ENCODE measurements at regions not wholly inside any gene's neighbourhood (a gene's known extent, or its start where the extent isn't known, plus 50 kb on each side); places are given as distances from the start of the nearest gene placed in this dataset.

DNA sequence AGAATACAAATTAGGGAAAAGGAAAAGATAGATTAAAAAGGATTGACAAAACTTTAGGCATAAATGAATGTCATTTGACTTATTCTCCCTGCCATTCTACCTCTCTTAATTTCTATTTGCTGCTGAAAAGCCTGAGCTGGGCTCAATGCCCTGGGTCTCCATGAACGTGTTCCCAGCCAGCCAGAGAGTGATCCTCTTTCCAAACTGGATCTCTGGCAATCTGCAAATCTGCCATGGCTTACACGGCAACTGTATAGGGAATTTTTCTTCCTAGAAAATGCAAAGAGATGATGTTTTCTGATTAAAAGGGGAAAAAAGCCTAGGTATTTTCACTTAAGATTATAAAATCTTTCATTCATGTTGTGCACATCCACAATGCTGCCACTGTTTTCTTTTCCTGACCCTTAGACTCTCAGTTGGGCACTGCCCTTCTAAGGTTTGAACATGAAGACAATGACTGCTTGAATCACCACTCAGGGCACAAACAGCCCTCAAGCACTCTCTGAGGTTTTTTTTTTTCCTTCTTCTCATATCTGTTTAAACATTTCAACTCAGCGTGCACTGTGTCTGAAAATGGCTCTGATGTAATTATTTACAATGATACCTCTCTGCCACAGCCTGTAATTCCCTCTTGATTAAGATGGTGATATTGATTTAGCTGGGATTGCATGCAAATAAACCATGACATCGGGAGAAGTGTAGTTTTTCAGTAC, 60.3 kb downstream of the DACT1 start:
- peak; percentile 78 for DNase-seq (ENCODE audit: low read depth)

DNA sequence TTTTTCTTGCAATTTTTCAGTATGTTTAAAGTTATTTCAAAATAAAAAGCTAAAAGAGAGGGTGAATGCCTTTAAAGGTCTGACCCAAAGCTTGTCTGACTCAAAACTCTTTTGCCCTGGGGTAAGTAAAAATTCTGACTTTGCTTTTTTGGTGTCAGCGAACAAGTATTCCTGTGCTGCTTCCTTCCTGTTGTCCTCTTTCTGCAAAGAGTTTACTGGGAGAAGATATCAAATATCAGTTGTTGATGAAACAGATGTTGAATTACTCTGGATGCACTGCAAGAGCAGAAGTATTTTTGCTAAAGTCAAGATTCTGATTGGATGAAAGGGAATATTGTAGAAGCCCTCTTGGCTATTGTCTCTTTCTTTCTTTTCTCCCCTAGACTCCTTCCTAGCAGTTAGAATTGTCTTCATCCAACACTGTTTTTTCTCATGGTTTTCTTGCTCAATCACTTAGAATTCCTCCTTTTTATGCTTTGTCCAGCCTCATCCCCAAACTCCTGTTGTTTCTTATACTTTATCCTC, 62.0 kb downstream of the DACT1 start:
- DNase-seq (ENCODE audit: low read depth), result peak; percentile 45

DNA sequence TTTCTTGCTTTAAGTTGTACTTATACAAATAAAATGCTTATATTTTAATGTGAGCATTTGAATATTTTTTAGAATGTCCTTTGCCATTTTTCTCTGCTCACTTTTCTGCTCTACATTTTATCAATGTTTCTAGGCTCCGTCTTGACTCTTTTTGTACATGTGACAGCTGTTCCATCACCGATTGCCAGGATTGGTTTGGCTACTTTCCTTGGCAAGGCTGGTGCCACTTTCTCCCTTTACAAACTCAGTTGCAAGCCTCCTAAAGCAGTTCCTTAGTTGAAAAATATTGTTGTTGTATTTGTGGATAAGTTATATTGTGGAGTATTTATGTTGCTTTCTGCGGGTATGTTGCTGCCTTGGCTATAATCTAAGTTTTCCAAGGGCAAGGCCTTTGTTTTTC, 63.4 kb downstream of the DACT1 start:
- DNase-seq (ENCODE audit: low read depth), result no peak

DNA sequence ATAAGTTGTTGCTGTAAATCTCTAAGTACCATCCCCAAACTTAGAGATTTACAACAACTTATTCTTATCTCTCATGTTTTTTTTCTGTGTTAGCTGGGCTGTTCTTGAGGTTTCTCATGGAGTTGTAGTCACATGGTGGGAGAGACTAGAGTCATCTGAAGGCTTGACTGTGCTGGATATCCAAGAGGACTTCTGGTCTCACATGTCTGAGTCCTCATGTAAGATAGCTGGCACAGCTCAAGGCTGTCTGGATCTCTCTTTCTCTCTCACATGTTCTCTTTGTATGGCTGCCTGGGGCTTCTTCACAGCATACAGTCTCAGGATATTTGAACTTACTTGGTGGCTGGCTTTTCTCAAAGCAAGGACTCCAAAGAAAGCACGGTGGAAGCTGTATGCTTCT, 63.8 kb downstream of the DACT1 start:
- DNase-seq (ENCODE audit: low read depth), result no peak

DNA sequence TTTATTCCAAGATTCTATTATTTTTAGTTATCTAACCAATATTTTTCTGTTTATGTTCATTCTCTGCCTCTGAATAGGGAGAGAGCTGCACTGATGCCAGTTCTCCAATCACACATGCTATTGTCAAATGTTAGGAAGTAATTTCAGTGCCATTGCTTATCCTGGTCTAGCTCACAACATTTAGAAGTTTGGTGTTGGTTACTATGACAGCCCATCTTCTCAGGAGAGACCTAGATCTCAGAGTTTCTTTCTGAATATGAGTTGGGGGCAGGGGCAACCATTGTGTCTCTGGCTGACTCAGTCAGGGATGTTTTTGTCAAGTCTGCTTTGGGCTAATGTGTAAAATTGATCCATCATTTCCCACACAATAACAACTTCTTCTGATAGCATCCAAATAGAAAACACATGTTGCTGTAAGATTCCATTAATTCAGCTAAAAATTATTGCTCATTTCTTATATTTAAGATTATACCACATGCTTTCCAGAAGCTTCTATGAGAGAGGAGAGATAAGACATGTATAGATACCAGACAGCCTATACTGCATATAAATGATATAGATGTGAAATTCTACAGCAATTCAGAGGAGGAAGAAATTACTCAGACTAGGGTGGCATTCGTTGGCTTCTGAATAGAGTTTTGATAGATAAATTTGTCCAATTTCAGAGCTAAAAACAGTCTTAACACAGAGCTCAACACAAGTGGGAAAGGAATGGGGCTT, 64.8 kb downstream of the DACT1 start:
- DNase-seq (ENCODE audit: low read depth), result no peak

DNA sequence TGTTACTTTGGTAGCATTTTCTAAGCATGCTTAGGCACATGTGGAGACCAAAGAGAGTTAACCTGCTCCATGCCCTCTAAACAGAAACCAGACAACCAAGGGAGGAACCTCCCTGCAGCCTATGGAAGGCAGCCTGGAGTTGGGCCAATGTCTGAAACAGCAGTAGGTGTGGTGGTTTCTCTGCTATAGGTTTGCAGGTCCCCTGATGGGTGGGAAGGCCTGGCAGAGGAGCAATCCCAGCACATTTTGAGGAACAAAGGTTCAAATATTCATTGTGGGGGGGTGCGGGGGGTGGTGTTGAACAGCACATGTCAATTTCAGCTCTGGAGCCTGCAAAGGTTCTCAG, 65.4 kb downstream of the DACT1 start:
- no peak for DNase-seq (ENCODE audit: low read depth)

GRCh38 chr14:58705066-58705465, 67.3 kb downstream of the DACT1 start:
- no peak for DNase-seq (ENCODE audit: low read depth)

DNA sequence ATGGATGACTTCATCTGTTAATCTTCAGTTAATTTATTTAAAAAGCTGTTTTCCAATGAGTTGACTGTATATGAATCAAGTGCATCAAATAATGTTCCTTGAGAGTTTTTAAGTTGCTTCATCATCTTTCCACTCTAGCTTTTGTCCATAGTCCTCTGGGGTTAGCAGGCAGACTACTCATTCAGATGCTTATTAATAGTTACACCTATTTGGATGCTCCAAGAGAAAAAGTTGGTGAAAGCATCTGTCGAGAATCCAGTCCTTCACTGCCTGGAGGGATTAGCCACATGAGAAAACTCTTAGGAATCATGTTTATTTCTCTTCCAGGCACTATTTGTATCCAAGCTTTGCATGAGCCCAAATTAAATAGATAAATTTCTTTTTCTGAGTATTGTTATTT, 70.2 kb downstream of the DACT1 start:
- DNase-seq (ENCODE audit: low read depth), result peak; percentile 13

DNA sequence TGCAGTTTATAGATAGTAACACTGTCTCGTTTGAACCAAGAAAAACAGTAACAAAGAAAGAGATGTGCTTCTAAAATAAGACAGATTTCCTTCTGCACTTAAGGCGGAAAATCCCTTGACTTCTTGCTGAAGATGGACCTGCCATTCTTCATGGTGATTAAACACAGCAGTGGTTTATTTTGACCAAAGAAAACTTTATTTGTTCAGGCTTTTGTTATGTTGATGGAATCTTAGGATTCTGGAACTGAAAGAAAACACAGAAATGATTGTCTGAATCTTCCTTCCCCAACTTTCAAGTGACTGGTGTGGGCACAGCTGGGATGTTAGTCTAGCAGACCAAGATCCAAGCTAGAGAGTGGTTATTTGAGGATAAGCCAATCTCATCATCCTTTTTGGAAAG, 72.2 kb downstream of the DACT1 start:
- no peak for DNase-seq (ENCODE audit: low read depth)

- DNase-seq (ENCODE audit: low read depth), result no peak
Observed at GRCh38 chr14:58711382-58711781, 73.6 kb downstream of the DACT1 start.

DNA sequence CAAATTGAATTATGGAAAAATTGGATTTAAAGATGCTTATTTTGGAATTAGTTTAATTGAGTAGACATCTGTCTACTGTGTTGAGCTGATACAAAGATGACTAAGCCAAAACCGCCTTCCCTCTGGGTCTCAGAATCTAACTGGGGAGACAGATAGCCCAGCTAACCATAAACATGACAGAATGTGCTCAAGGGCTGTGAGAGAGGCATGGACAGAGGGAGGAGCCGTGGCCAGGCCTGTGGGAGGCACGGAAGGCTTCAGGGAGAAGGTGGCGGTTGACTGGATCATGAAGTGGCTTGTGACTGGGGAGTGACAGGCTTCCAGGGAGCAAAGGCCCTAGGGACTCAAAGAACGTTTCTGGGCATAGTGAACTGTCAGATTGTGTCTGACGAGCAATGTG, 74.6 kb downstream of the DACT1 start:
- peak; percentile 59 for DNase-seq (ENCODE audit: low read depth)

DNA sequence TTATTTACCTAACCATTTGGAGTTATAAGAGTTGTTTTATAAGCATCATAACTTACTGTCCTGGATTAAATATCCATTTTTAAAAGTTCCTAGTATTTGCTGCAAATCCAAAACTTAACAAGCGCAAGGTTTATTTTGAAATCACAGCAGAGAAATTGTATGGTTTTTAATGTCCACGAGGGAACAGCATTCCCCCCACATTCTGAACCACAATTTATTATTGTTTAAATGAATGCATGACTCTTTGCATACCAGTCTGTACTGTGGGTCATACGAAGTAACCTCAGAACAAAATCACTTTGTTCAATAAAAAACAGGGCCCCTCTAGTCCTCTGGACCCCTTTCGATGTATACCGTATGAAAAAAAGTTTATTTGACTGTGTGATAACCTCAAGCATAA, 75.9 kb downstream of the DACT1 start:
- DNase-seq (ENCODE audit: low read depth), result no peak

DNA sequence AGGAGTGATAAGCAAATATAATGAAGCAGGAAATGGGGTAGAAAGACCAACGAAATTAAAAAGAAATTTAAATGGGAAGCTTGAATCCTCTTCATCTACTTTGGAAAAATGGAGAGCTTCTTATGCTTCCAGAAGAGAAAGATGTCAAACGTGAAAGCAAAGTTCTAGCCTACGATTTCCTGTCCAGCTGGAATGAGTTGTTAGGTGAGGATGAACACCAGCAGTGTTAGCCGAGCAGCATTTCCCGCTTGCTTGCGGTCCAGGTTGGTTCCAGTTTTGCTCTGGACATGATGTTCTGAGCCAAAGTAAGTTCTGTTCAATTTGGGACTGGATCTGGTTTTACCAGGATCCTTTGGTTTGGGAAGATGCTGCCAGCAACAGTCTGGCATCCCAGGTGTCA, 78.9 kb downstream of the DACT1 start:
- peak; percentile 56 for DNase-seq (ENCODE audit: low read depth)

DNA sequence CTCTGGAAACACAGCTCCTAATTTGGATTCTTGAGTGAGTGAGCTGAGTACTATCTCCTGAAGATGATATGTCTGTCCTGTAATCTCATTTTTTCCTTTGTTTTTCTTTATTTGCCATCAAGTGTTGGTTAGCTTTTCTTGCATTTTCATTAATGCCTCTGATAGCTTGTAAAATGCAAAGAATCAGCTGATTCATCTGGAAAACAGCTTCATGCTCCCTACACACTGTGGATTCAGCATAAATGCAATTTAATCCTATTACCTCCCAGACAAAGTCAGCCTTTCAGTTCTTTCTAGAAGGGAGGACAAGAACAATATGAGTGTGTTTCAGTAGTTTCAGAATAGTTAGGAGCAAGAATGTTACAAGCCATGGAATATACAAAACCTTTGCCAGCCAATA, 79.4 kb downstream of the DACT1 start:
- DNase-seq (ENCODE audit: low read depth), result no peak

- DNase-seq (ENCODE audit: low read depth), result no peak
Observed at GRCh38 chr14:58717813-58718212, 80.1 kb downstream of the DACT1 start.

GRCh38 chr14:58718226-58719205, 80.8 kb downstream of the DACT1 start:
- no peak for DNase-seq (ENCODE audit: low read depth)

- DNase-seq (ENCODE audit: low read depth), result no peak
Observed at GRCh38 chr14:58721723-58722122, 84.0 kb downstream of the DACT1 start.

DNA sequence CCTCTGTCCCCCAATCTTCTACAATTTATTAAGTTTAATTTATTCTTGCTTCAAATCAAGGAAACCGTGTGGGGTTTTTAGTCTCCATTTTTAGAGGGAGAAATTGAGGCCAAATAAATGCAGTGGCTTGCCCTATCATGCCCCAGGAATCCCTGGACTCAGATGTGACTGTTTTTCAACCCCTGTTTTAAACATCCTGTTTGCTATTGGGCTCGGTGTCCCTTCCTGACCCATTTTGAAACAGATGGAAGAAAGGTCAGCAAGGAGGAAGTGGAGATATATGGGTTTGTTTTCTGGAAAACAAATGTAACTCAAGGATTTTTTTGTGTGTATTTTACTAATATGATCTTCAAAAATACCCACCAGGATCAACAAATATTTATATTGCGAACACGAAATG, 84.7 kb downstream of the DACT1 start:
- DNase-seq (ENCODE audit: low read depth), result peak; percentile 45

DNA sequence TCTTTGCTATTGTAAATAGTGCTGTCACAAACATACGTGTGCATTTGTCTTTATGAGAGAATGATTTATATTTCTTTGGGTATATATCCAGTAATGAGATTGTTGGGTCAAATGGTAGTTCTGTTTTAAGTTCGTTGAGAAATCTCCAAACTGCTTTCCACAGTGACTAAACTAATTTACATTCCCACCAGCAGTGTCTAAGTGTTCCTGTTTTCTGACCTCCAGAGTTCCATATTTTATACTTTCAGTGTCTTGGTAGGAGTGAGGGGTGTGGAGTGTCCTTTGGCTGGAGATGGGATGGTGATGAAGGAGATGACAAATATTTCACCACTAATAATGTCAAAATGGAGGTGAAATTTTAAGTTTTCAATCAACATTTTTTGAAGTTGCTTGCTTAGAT, 86.4 kb downstream of the DACT1 start:
- DNase-seq (ENCODE audit: low read depth), result no peak

- DNase-seq (ENCODE audit: low read depth), result no peak
Observed at GRCh38 chr14:58724702-58725101, 86.9 kb downstream of the DACT1 start.

DNA sequence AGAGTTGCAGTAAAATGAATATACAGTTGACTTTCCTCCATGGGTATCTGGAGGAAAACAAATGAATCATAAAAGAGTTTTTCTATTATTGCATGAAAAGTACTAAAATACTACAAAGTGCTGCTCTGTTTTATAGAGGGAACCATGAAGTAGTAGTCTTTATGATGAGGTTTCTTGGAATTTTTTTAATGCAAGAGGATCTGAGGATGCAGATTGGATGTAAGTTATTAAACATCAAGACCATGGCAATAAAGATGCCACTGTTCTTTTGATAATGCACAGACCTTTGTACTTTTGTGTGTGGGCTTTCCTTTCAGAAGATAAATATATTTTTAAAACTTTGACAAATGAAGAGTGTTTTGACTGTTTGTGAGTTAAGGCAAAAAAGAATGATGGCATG, 87.5 kb downstream of the DACT1 start:
- DNase-seq (ENCODE audit: low read depth), result no peak

- no peak for DNase-seq (ENCODE audit: low read depth)
Observed at GRCh38 chr14:58725871-58726270, 88.1 kb downstream of the DACT1 start.

All from M059J (cell line).